A549 (cell line): ENCODE measurements at regions not wholly inside any gene's neighbourhood (a gene's known extent, or its start where the extent isn't known, plus 50 kb on each side); places are given as distances from the start of the nearest gene placed in this dataset.

Experiments
- ATAC-seq, 2 experiments: fragments of 200-7000 bp in 1 of 2; fragments of >200 bp in 1 of 2; cut with Nextera tagmentation in 1 of 2; cut with Tn5 transposase in 1 of 2; 3 replicates each; pipeline versions ENCODE4 v1.8.0 to v1.9.1; 2018 to 2020; ENCODE audit warnings: mild to moderate bottlenecking in 1 of 2, moderate library complexity in 1 of 2
- CTCF ChIA-PET: fragments of 300-600 bp; sonication (Branson Sonifier 250); formaldehyde crosslinking; extraction: SDS; loops from one replicate; lab custom pipeline; 2021; ENCODE audit warnings: antibody characterized with exemption, inconsistent platforms; lab: Yijun Ruan, JAX
- POLR2A ChIA-PET: fragments of 350-600 bp; formaldehyde crosslinking; extraction: SDS; loops from one replicate; lab custom pipeline; 2021; ENCODE audit warnings: antibody characterized with exemption, inconsistent platforms; lab: Yijun Ruan, JAX
- DNase-seq, 2 experiments: peaks; one replicate each; pipeline versions ENCODE4 v3.0.0 to v3.0.0-alpha.2; 2011 to 2016; ENCODE audit warnings: low read depth in 1 of 2, low spot score in 1 of 2
- FAIRE-seq: peaks from 2 replicates; lab custom pipeline; 2011; peaks lifted over from hg19 to GRCh38; lab: Jason Lieb, UNC
- H3K27ac ChIP-seq, 2 experiments: fragments of >200 bp; sonication (Bioruptor Twin); formaldehyde crosslinking; 3 replicates each; pipeline ENCODE4 v1.5.1; 2016 to 2017
- H3K4me1 ChIP-seq: fragments of >200 bp; sonication (Bioruptor Twin); formaldehyde crosslinking; 3 replicates; pipeline ENCODE4 v1.6.1; 2016
- H3K4me2 ChIP-seq: fragments of >200 bp; sonication (Bioruptor Twin); formaldehyde crosslinking; 3 replicates; pipeline ENCODE4 v1.6.1; 2016
- H3K4me3 ChIP-seq: fragments of >200 bp; sonication (Bioruptor Twin); formaldehyde crosslinking; 3 replicates; pipeline ENCODE4 v1.5.1; 2016
- H3K9me3 ChIP-seq: fragments of >200 bp; sonication (Bioruptor Twin); formaldehyde crosslinking; 3 replicates; pipeline ENCODE4 v1.6.1; 2016
- ATOH8 ChIP-seq: fragments of 250-450 bp; sonication (Bioruptor Pico); IDR thresholded peaks from 2 replicates; pipeline ENCODE4 v1.5.0; 2020; ENCODE audit warnings: low read depth, mild to moderate bottlenecking, moderate library complexity
- CHD4 ChIP-seq: fragments of 200-600 bp; sonication (generic); IDR thresholded peaks from 2 replicates; pipeline ENCODE4 v1.6.1; 2016; ENCODE audit warnings: antibody characterized with exemption, mild to moderate bottlenecking, borderline replicate concordance
- EHF ChIP-seq: fragments of 250-450 bp; sonication (Bioruptor Pico); IDR thresholded peaks from 2 replicates; pipeline ENCODE4 v1.5.0; 2020; ENCODE audit warnings: mild to moderate bottlenecking
- FOXS1 ChIP-seq: fragments of 250-450 bp; sonication (Bioruptor Pico); IDR thresholded peaks from 2 replicates; pipeline ENCODE4 v1.5.0; 2020; ENCODE audit warnings: mild to moderate bottlenecking, moderate library complexity
- HDAC2 ChIP-seq: fragments of 200-600 bp; sonication (generic); IDR thresholded peaks from 2 replicates; pipeline ENCODE4 v1.6.1; 2016
- HOXB13 ChIP-seq: fragments of 250-450 bp; sonication (Bioruptor Pico); IDR thresholded peaks from 2 replicates; pipeline ENCODE4 v1.5.0; 2020; ENCODE audit warnings: low read depth, mild to moderate bottlenecking, moderate library complexity
- KDM1A ChIP-seq: fragments of 200-600 bp; sonication (generic); IDR thresholded peaks from 2 replicates; pipeline ENCODE4 v1.6.1; 2016; ENCODE audit warnings: low read depth, mild to moderate bottlenecking
- KDM5A ChIP-seq: fragments of 200-600 bp; sonication (generic); IDR thresholded peaks from 2 replicates; pipeline ENCODE4 v1.6.1; 2016; ENCODE audit warnings: antibody characterized with exemption, mild to moderate bottlenecking
- MAFK ChIP-seq: fragments of 450-650 bp; IDR thresholded peaks from 2 replicates; pipeline ENCODE4 v1.6.1; 2014; ENCODE audit not compliant: partially characterized antibody
- MAZ ChIP-seq: fragments of 150-350 bp; IDR thresholded peaks from 2 replicates; pipeline ENCODE4 v1.6.1; 2014; ENCODE audit warnings: antibody characterized with exemption, low read depth, low read length, borderline replicate concordance
- PBX3 ChIP-seq: IDR thresholded peaks from 2 replicates; pipeline ENCODE4 v1.6.1; 2012
- POLR2AphosphoS2 ChIP-seq: conservative IDR thresholded peaks from 2 replicates; pipeline ENCODE4 v1.6.1; 2012; ENCODE audit warnings: low read length, improper control_type of control experiment, inconsistent platforms
- RARB ChIP-seq: fragments of 250-450 bp; sonication (Bioruptor Pico); IDR thresholded peaks from 2 replicates; pipeline ENCODE4 v1.8.0; 2021; ENCODE audit warnings: mild to moderate bottlenecking, moderate library complexity
- RCOR1 ChIP-seq: fragments of 150-350 bp; IDR thresholded peaks from 2 replicates; pipeline ENCODE4 v1.6.1; 2014; ENCODE audit warnings: antibody characterized with exemption, low read length, low read depth
- SREBF2 ChIP-seq: fragments of 450-650 bp; IDR thresholded peaks from 2 replicates; pipeline ENCODE4 v1.6.1; 2014; ENCODE audit warnings: mild to moderate bottlenecking, moderate library complexity
- ZFP36 ChIP-seq: fragments of 450-650 bp; IDR thresholded peaks from 2 replicates; pipeline ENCODE4 v1.6.1; 2014; ENCODE audit warnings: borderline replicate concordance; ENCODE audit not compliant: partially characterized antibody
- WGBS: methylation state at CpG from one replicate; pipeline ENCODE4 v1.1.6; 2017; ENCODE audit errors: missing lambda C conversion rate; 5-methylcytosine and 5-hydroxymethylcytosine counted together
- TF ChIP-seq, protein P1 (sequence below): fragments of >200 bp; sonication (Bioruptor Twin); formaldehyde crosslinking; IDR thresholded peaks from 3 replicates; pipeline ENCODE4 v1.5.1; 2016
- TF ChIP-seq, protein P2 (sequence below): fragments of 250-450 bp; sonication (Bioruptor Pico); IDR thresholded peaks from 2 replicates; pipeline ENCODE4 v1.5.0; 2021; ENCODE audit warnings: mild to moderate bottlenecking, moderate library complexity, borderline replicate concordance

DNA sequence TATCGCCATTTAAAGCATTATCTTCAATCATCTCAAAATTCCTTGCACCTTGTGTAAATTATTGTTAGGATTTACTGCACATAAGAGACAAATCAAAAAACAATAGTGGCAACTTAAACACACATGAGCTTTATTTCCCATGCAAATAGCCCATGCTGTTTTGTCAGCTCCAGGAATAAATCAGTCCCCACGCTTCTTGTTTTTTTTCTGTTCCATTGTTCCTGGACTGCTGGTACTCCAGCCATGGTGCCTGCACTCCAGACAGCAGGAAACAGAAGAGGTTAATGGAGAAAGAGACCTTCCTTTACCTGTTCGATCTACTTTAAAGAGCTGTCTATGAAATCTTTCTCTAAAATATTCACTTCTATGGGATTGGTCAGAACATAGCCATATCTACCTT lies 1515.7 kb upstream of the TENM3 start (continued):
- TF ChIP-seq, protein P1, sequence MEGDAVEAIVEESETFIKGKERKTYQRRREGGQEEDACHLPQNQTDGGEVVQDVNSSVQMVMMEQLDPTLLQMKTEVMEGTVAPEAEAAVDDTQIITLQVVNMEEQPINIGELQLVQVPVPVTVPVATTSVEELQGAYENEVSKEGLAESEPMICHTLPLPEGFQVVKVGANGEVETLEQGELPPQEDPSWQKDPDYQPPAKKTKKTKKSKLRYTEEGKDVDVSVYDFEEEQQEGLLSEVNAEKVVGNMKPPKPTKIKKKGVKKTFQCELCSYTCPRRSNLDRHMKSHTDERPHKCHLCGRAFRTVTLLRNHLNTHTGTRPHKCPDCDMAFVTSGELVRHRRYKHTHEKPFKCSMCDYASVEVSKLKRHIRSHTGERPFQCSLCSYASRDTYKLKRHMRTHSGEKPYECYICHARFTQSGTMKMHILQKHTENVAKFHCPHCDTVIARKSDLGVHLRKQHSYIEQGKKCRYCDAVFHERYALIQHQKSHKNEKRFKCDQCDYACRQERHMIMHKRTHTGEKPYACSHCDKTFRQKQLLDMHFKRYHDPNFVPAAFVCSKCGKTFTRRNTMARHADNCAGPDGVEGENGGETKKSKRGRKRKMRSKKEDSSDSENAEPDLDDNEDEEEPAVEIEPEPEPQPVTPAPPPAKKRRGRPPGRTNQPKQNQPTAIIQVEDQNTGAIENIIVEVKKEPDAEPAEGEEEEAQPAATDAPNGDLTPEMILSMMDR = no peak
- TF ChIP-seq RCOR1 = no peak

DNA sequence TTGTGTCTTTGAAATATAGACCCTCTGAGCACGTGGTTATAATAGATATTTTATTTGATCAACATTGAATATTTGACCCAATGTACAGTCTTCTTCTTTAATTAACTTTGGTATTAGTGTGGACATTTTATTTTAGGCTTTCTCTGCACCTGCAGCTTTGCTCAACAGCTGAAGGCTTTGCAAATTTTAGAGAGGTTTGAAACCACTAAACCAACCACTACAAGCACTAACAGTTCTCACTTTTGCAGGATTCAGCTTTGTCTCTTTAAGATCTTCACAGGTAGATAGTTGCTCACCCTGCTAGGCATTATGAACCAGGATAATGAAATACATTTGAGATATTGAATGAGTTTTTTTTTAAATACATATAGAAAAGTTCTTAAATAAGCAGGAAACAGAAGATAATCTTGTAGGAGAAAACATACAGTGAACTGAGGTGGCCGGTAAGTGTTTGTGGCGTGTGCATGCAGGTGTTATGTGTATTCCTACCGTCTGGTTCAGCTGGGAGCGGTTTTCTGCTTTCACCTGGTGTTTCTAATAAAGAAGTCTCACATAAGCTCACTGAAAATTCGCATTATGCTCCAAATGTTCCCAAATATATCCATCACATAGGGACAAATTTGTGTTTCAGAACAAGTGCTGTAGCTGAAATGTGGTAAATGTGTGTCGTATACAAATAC lies 1508.3 kb upstream of the TENM3 start:
- TF ChIP-seq MAFK = no peak
- TF ChIP-seq, protein P1 = no peak
- TF ChIP-seq SREBF2 = no peak
- TF ChIP-seq CHD4 = no peak
- TF ChIP-seq ZFP36 = no peak
- no peak for TF ChIP-seq HDAC2
- no peak for TF ChIP-seq RARB
- no peak for TF ChIP-seq ATOH8 (CRISPR knock-in tag)
- no peak for TF ChIP-seq KDM1A
- TF ChIP-seq, protein P2, sequence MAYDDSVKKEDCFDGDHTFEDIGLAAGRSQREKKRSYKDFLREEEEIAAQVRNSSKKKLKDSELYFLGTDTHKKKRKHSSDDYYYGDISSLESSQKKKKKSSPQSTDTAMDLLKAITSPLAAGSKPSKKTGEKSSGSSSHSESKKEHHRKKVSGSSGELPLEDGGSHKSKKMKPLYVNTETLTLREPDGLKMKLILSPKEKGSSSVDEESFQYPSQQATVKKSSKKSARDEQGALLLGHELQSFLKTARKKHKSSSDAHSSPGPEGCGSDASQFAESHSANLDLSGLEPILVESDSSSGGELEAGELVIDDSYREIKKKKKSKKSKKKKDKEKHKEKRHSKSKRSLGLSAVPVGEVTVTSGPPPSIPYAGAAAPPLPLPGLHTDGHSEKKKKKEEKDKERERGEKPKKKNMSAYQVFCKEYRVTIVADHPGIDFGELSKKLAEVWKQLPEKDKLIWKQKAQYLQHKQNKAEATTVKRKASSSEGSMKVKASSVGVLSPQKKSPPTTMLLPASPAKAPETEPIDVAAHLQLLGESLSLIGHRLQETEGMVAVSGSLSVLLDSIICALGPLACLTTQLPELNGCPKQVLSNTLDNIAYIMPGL (CRISPR knock-in tag) = no peak
- TF ChIP-seq EHF (CRISPR knock-in tag) = no peak
- no peak for TF ChIP-seq HOXB13 (CRISPR knock-in tag)
- no peak for TF ChIP-seq FOXS1 (CRISPR knock-in tag)
- TF ChIP-seq KDM5A = no peak
- TF ChIP-seq POLR2AphosphoS2 = no peak
- TF ChIP-seq MAZ = no peak
- TF ChIP-seq RCOR1 = no peak
- 3% methylated on average over 7 of the region's 7 CpGs for WGBS
- FAIRE-seq = no peak

GRCh38 chr4:180741703-180742102 lies 1501.5 kb upstream of the TENM3 start:
- no peak overlapping the region for H3K4me3 ChIP-seq
- H3K9me3 ChIP-seq = no peaks in the 10 kb centered on the region
- H3K27ac ChIP-seq = no peak overlapping the region
- TF ChIP-seq POLR2AphosphoS2 (no peak), RARB (no peak), KDM1A (no peak), PBX3 (no peak)
- H3K4me1 ChIP-seq = no peaks in the 10 kb centered on the region
- DNase-seq = no peak
- ATAC-seq = no peak
- POLR2A ChIA-PET = no interaction called here
- WGBS = 11% methylated on average over 1 of the region's 1 CpG
- no peak overlapping the region for H3K4me2 ChIP-seq
- FAIRE-seq = no peak
- CTCF ChIA-PET = no interaction called here

More for the DNA sequence above, 1508.3 kb upstream of the TENM3 start:
- Histone ChIP-seq H3K27ac (no peak overlapping the region), H3K4me3 (no peak overlapping the region), H3K4me1 (no peaks in the 10 kb centered on the region), H3K9me3 (no peaks in the 10 kb centered on the region), H3K4me2 (no peak overlapping the region)
- CTCF ChIA-PET = no interaction called here
- DNase-seq = no peak
- ATAC-seq = no peak
- POLR2A ChIA-PET = no interaction called here
